GM21723 (cell line): ENCODE measurements at regions not wholly inside any gene's neighbourhood (a gene's known extent, or its start where the extent isn't known, plus 50 kb on each side); places are given as distances from the start of the nearest gene placed in this dataset.
"Not testable (repeated sequence)": the region's sequence is repeated elsewhere in the genome, so short reads cannot be mapped to it uniquely, and the experiment has no call there.

ENCODE experiments used
- ATAC-seq: cut with Tn5 transposase; IDR thresholded peaks from one replicate; pipeline ENCODE4 v1.9.1; 2021; ENCODE audit warnings: mild to moderate bottlenecking, moderate library complexity; ENCODE audit not compliant: unreplicated experiment

DNA sequence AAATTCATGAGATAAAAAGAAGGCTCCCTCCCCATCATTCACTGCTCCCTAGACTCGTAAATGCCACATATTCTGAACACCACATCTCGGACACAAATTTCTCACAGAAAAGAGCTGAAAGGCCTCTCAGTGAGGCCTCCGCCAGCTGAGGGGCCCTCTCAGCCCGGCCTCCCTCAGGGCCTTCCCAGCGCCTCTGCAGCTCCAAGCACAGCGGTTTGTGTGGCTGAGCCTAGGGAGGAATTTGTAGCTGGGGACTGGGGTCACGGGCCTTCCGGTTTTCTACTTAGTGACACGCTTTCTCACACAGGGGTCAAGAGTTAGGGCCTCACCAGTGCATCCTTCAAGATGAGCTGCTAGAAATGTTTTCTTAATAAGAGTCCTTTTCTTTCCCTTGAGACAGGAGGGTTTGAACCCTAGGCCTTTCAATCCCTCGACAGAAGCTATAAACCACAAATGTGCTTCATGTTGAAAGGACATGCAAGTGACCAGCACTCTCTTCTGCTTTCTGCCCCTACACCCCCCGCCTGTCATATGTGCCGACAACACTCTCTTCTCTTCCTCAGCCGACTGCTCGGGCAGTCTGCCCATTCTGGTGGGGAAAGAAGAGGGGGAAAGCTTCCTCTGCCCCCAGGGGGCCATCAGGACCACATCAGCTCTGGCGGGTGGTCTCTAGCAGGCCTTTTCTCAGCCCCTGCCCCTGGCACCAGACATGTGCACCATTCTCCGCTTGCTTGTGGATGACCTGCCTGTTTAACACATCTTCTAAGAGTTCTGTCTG lies 104.9 kb downstream of the CHIC2 start:
- ATAC-seq = no peak

GRCh38 chr4:53956454-53956853 lies 108.0 kb downstream of the CHIC2 start:
- no peak for ATAC-seq

DNA sequence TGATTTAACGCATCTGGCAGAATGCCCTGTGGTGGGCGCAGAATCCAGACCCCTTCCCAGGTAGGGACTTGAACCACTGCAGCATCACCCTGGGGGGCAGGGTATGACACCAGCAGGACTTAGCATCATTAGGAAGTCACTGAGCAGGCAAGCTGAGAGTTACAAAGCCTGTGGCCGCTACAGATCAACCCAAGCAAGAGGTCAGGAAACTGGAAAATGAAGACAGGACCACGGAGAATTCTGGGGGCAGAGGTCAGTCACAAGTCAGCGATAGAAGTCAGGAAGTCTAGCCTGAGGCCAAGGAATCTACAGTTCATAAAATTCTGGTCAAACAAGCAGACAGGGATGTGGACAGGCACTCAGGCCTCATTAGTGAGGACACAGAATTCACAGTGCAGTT lies 108.4 kb downstream of the CHIC2 start:
- ATAC-seq = no peak

DNA sequence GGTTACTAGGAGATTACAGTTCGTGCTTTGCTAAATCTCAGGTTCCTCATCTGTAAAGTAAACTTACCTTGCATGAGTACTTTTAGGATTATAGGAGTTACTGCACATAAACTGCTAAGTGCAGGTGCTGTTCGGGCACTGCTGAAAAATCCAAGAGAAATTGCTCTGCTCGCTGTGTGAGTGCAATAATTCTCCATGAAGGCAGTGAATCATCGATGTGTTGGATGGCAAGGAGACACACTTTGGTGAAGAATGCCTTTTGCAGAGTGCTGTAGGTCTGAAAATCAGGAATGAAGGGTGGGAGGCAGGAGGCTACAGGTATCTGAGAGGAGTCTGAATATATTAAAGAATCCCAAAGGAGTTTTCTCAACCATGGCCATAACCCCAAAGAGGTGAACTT lies 113.0 kb downstream of the CHIC2 start:
- ATAC-seq = no peak

DNA sequence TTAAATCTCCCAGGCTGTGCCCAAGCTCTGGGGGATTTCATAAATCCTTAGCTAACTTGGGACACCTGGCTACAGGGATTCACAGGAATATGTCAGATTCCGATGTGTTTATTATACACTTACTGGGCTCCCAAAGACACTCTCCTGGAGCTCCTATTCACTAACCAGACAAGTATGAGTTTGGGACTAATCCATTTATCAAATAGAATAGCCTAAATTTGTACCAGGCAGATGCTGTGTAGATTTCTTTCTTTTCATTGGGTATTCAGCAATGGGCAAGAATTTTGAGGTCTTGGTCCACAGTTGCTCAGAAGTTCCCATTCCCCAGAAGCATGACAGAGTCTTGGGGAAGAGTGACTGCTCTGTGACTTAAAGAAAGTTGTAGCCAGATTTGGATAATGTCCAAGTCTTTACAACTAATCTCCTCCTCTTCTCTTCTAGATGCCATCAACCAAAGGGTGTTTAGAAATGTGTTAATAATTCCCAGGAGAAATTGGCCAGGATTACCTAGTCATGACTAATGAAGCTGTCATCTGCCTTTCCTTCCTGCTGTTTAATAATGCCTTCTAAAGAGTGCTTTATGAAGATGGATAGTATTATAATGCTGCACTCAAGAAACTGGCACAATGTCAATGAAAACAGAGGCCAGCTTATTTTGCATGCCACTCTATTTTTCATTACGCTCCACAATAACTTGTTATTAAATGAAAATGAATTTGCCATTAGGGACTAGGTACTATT lies 120.9 kb downstream of the CHIC2 start:
- ATAC-seq = no peak

DNA sequence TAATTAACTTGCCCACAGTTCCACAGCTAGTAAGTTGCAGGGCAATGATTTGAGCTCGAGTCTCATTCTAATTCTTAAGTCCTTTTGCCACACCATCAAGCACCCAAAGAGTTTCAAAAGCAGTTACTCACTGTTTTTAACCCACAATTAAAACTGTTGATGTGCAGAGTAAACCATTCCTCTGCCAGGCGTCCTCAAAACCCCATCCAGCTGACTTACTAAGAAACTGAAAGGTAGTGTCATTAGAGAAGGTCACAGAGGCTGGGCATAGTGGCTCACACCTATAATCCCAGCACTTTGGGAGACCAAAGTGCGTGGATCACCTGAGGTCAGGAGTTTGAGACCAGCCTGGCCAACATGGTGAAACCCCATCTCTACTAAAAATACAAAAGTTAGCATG lies 121.7 kb downstream of the CHIC2 start:
- no peak for ATAC-seq

DNA sequence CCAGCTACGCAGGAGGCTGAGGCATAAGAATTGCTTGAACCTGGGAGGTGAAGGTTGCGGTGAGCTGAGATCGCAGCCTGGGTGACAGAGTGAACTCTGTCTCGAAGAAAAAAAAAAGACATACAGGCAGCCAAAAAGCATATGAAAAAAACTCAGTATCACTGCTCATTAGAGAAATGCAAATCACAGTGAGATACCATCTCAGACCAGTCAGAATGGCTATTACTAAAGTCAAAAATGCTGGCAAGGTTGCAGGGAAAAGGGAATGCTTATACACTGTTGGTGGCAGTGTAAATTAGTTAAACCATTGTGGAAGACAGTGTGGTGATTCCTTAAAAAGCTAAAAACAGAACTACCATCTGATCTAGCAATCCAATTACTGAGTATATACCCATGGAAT lies 123.1 kb downstream of the CHIC2 start:
- no peak for ATAC-seq

DNA sequence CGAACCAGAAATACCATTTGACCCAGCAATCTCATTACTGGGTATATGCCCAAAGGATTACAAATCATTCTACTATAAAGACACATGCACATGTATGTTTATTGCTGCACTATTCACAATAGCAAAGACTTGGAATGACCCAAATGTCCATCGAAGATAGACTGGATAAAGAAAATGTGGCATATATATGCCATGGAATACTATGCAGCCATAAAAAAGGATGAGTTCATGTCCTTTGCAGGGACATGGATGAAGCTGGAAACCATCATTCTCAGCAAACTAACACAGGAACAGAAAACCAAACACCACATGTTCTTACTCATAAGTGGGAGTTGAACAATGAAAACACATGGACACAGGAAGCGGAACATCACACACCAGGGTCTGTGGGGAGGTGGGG lies 124.5 kb downstream of the CHIC2 start:
- not testable (repeated sequence) for ATAC-seq

- no peak for ATAC-seq
These were observed 126.5 kb downstream of the CHIC2 start for GRCh38 chr4:53937918-53938317.

DNA sequence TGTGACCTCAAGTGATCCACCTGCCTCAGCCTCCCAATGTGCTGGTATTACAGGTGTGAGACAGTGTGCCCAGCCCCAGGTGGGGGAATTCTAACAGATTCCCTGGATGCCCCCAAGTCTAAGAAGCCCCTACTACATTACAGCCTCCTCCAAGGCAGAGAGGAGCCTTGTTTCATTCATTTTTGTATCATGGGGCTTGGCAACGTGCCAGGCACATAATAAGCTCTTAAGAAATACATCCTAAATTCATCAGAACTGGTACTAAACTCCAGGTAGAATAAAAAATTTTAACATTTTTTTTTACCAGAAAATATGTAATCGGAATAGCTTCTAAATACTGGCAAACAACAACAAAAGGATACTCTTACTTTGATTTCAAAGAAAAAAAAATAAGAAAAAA lies 127.1 kb downstream of the CHIC2 start:
- no peak for ATAC-seq

DNA sequence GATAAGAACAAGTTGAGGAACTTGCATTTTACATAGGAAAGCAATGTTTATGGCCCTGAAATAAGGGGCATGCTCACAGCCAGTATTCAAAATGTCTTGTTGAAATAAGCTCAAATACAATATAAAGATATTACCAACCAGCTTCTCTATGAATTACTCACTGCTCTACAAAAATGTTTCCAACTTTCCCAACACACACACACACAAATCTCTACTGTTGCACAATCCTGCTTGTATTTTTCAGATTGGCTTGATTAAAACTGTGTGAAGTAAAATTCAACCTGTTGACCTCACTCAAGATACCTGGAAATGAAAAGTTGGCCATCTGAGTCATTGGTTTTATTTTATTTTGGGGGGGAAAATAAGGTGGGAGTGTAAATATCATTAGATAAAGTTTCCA lies 128.6 kb downstream of the CHIC2 start:
- no peak for ATAC-seq

- no peak for ATAC-seq
These were observed 131.4 kb downstream of the CHIC2 start for GRCh38 chr4:53932796-53933610.

GRCh38 chr4:53931461-53931961 lies 132.9 kb downstream of the CHIC2 start:
- ATAC-seq = no peak

- peak; percentile 71 for ATAC-seq
These were observed 134.2 kb downstream of the CHIC2 start for GRCh38 chr4:53929955-53930798.

DNA sequence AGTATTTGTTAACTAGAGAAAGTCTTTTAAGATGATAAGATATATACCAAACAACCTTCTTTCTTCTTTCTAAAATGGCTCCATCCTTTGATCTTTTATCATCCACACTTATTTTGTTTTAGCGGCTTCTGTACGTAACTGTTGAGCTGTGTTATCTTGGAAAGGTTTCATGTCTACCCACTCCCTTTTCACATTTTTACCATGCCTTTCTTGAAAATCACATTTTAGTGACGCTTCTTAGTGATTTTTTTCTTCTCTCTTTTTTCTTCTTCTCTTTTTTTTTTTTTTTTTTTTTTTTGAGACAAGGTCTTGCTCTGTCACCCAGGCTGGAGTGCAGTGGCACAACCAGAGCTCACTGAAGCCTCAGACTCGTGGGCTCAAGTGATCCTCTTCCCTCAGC lies 135.1 kb downstream of the CHIC2 start:
- ATAC-seq = no peak

GRCh38 chr4:53928825-53929224 lies 135.6 kb downstream of the CHIC2 start:
- no peak for ATAC-seq

- ATAC-seq = no peak
These were observed 139.3 kb downstream of the CHIC2 start for GRCh38 chr4:53925050-53925605.

- ATAC-seq = no peak
These were observed 139.9 kb downstream of the CHIC2 start for GRCh38 chr4:53924333-53925049.

GRCh38 chr4:53923921-53924320 lies 140.5 kb downstream of the CHIC2 start:
- ATAC-seq = no peak

DNA sequence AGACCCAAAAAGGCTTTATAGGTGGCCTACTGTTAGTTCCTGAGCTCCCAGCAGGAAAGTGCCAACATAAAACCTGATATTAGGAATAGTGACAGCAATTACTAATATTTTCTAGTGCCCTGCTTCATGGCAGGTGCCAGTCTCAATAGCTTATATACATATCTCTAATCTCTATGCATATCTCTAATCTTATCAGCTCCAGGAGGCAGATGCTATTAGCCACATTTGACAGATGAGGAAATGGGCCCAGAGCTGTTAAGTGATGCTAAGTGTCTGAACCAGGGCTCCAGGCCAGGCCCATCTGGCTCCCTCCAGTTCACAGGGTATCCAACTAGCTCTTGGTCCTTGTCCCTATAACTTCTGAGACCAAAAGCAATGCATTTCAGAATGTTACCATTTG lies 142.5 kb downstream of the CHIC2 start:
- no peak for ATAC-seq
